K562 (cell line): ENCODE measurements at regions not wholly inside any gene's neighbourhood (a gene's known extent, or its start where the extent isn't known, plus 50 kb on each side); places are given as distances from the start of the nearest gene placed in this dataset.

ENCODE experiments used
- ATAC-seq: fragments of 200-7000 bp; cut with Tn5 transposase; 3 replicates; pipeline ENCODE4 v1.9.1; 2020; ENCODE audit warnings: moderate library complexity
- BruUV-seq: library from RNA; stranded (reverse); fragments of 400-500 nt; replicated peaks from 2 replicates; lab custom pipeline; 2021; lab: Mats Ljungman, UMichigan
- CTCF ChIA-PET: fragments of 300-600 bp; formaldehyde crosslinking; extraction: SDS; loops from one replicate; lab custom pipeline; 2021; ENCODE audit warnings: low intra/inter-chr PET ratio; lab: Yijun Ruan, JAX
- POLR2A ChIA-PET: fragments of 300-600, 350-650 bp; sonication (Branson Sonifier 250); formaldehyde crosslinking; extraction: SDS; loops from one replicate; lab custom pipeline; 2021; ENCODE audit warnings: antibody characterized with exemption, inconsistent platforms; lab: Yijun Ruan, JAX
- DNase-seq, 4 experiments: peaks; one replicate each; pipeline versions ENCODE4 v3.0.0 to v3.0.0-alpha.2; 2011 to 2018; ENCODE audit warnings: low spot score in 3 of 4, mixed read lengths in 3 of 4; ENCODE audit errors: extremely low read depth in 1 of 4
- FAIRE-seq: peaks from 2 replicates; lab custom pipeline; 2011; peaks lifted over from hg19 to GRCh38; lab: Jason Lieb, UNC
- H2AFZ ChIP-seq: 2 replicates; pipeline ENCODE4 v1.6.0; 2011; ENCODE audit warnings: low read depth, low read length, control low read depth, inconsistent platforms
- H3K27ac ChIP-seq: fragments of 200-600 bp; 3 replicates; pipeline ENCODE4 v1.8.0; 2011; ENCODE audit warnings: low read depth, mild to moderate bottlenecking, control low read depth, inconsistent platforms, low read length, moderate library complexity, mixed read lengths; ENCODE audit errors: extremely low read depth
- H3K27me3 ChIP-seq, 2 experiments: fragments of 300-600 bp in 1 of 2; 2 replicates in 1 of 2; 3 replicates in 1 of 2; pipeline versions ENCODE4 v1.6.0 to v1.8.0; 2011; ENCODE audit warnings: inconsistent platforms in 2 of 2, low read length in 2 of 2, mild to moderate bottlenecking in 1 of 2, mixed read lengths in 1 of 2, moderate library complexity in 1 of 2; ENCODE audit not compliant: control insufficient read depth in 2 of 2, insufficient read depth in 2 of 2
- H3K36me3 ChIP-seq: fragments of 300-600 bp; 3 replicates; pipeline ENCODE4 v1.8.0; 2011; ENCODE audit warnings: mild to moderate bottlenecking, low read length, inconsistent platforms; ENCODE audit not compliant: control insufficient read depth, insufficient read depth
- H3K4me1 ChIP-seq, 2 experiments: fragments of 200-600 bp in 1 of 2; replicated peaks in 1 of 2; 2 replicates in 1 of 2; 3 replicates in 1 of 2; pipeline versions ENCODE4 v1.5.1 to v1.8.0; 2011; ENCODE audit warnings: inconsistent platforms in 2 of 2, low read length in 2 of 2, mild to moderate bottlenecking in 1 of 2, mixed read lengths in 1 of 2, moderate library complexity in 1 of 2; ENCODE audit not compliant: control insufficient read depth in 2 of 2, insufficient read depth in 2 of 2
- H3K4me2 ChIP-seq: 2 replicates; pipeline ENCODE4 v1.6.1; 2011; ENCODE audit warnings: low read length, control low read depth, inconsistent platforms, mixed read lengths; ENCODE audit not compliant: insufficient read depth
- H3K4me3 ChIP-seq: fragments of 200-600 bp; sonication (generic), shearing (Covaris generic); 2 replicates; pipeline ENCODE4 v1.5.1; 2016; ENCODE audit warnings: control low read depth, inconsistent platforms
- H3K79me2 ChIP-seq: fragments of 200-600 bp; 3 replicates; pipeline ENCODE4 v1.8.0; 2011; ENCODE audit warnings: low read length, inconsistent platforms; ENCODE audit not compliant: control insufficient read depth, insufficient read depth
- H3K9ac ChIP-seq, 2 experiments: 2 replicates each; pipeline versions ENCODE4 v1.6.0 to v1.6.1; 2011; ENCODE audit warnings: low read depth in 2 of 2, low read length in 2 of 2, control low read depth in 1 of 2, inconsistent platforms in 1 of 2, mild to moderate bottlenecking in 1 of 2, mixed read lengths in 1 of 2; ENCODE audit not compliant: insufficient read depth in 1 of 2
- H3K9me1 ChIP-seq: one replicate; pipeline ENCODE4 v1.6.0; 2011; ENCODE audit warnings: inconsistent platforms, mild to moderate bottlenecking, low read length, moderate library complexity; ENCODE audit not compliant: control insufficient read depth, insufficient read depth
- H3K9me3 ChIP-seq: replicated peaks from 2 replicates; pipeline ENCODE4 v1.5.1; 2011; ENCODE audit warnings: low read depth, low read length, inconsistent platforms; ENCODE audit not compliant: control insufficient read depth, insufficient read depth
- H4K20me1 ChIP-seq: replicated peaks from 2 replicates; pipeline ENCODE4 v1.6.1; 2011; ENCODE audit warnings: low read length, inconsistent platforms, mixed read lengths; ENCODE audit not compliant: control insufficient read depth, insufficient read depth
- CBFB ChIP-seq: sonication (generic); formaldehyde crosslinking; IDR thresholded peaks from 2 replicates; pipeline ENCODE4 v1.4.0; 2020; ENCODE audit warnings: mild to moderate bottlenecking, missing genetic modification reagents
- CCAR2 ChIP-seq: fragments of 200-400 bp; formaldehyde crosslinking; IDR thresholded peaks from 2 replicates; pipeline ENCODE4 v1.6.1; 2017; ENCODE audit warnings: mild to moderate bottlenecking, low read depth, low read length
- CHCHD3 ChIP-seq: fragments of 250-450 bp; sonication (Bioruptor Pico); IDR thresholded peaks from 2 replicates; pipeline ENCODE4 v2.1.2; 2022; ENCODE audit warnings: mild to moderate bottlenecking
- CHD7 ChIP-seq: fragments of 200-600 bp; sonication (generic); IDR thresholded peaks from one replicate; pipeline ENCODE4 v1.6.1; 2012; ENCODE audit warnings: mild to moderate bottlenecking, low read depth, low read length, inconsistent platforms
- DNMT1 ChIP-seq: fragments of 450-650 bp; IDR thresholded peaks from 2 replicates; pipeline ENCODE4 v1.6.1; 2016; ENCODE audit warnings: antibody characterized with exemption, mild to moderate bottlenecking
- NFIC ChIP-seq: fragments of 450-650 bp; IDR thresholded peaks from 2 replicates; pipeline ENCODE4 v1.6.1; 2017; ENCODE audit warnings: mild to moderate bottlenecking, inconsistent platforms
- POLR2A ChIP-seq: fragments of 450-650 bp; conservative IDR thresholded peaks from 2 replicates; pipeline ENCODE4 v1.6.1; 2016
- POLR2B ChIP-seq: fragments of 450-650 bp; IDR thresholded peaks from 2 replicates; pipeline ENCODE4 v1.6.1; 2018; ENCODE audit warnings: low read depth; ENCODE audit not compliant: partially characterized antibody
- ZNF274 ChIP-seq: IDR thresholded peaks from 2 replicates; pipeline ENCODE4 v1.6.1; 2011; ENCODE audit warnings: low read depth, mild to moderate bottlenecking, low read length, moderate library complexity, borderline replicate concordance
- ZNF592 ChIP-seq: fragments of 450-650 bp; IDR thresholded peaks from 2 replicates; pipeline ENCODE4 v1.6.1; 2017; ENCODE audit warnings: antibody characterized with exemption, mild to moderate bottlenecking
- WGBS: fragments of 100-300 bp; shearing (Covaris generic); methylation state at CpG from one replicate; pipeline ENCODE4 v1.1.6; 2016; ENCODE audit warnings: low coverage, mixed read lengths; ENCODE audit not compliant: insufficient coverage; ENCODE audit errors: missing lambda C conversion rate; 5-methylcytosine and 5-hydroxymethylcytosine counted together
- in situ Hi-C: fragments of 300-500 bp; cut with MboI; formaldehyde crosslinking; loops from 4 replicates; pipeline ENCODE4 v1.15.0; 2018; ENCODE audit warnings: inconsistent platforms, mixed read lengths
- intact Hi-C: fragments of 100-400 bp; cut with micrococcal nuclease; formaldehyde crosslinking; loops from 2 replicates; pipeline ENCODE4 v1.14.2; 2022

GRCh38 chr10:81524467-81524866 lies 350.5 kb upstream of the NRG3 start:
- no peak for ATAC-seq
- DNase-seq: no peak
- 3% methylated on average over 2 of the region's 2 CpGs for WGBS
- H3K9me1 ChIP-seq: no peaks in the 10 kb centered on the region
- H3K27me3 ChIP-seq: no peaks in the 10 kb centered on the region
- no peak overlapping the region for H3K27ac ChIP-seq
- H3K79me2 ChIP-seq: no peaks in the 10 kb centered on the region
- no peak for FAIRE-seq
- no peaks in the 10 kb centered on the region for H4K20me1 ChIP-seq
- H3K4me1 ChIP-seq: no peaks in the 10 kb centered on the region
- no peak overlapping the region for H3K4me2 ChIP-seq
- no TSS peak for BruUV-seq
- ChIA-PET CTCF (no interaction called here), POLR2A (no interaction called here)
- no peaks in the 10 kb centered on the region for H3K9me3 ChIP-seq
- no peak overlapping the region for H2AFZ ChIP-seq
- intact Hi-C loops (no loop called here), in situ Hi-C loops (no loop called here)
- no peaks in the 10 kb centered on the region for H3K36me3 ChIP-seq
- H3K9ac ChIP-seq: no peak overlapping the region
- H3K4me3 ChIP-seq: no peak overlapping the region
- no peak for TF ChIP-seq CBFB (CRISPR knock-in tag)
- TF ChIP-seq NFIC: no peak
- TF ChIP-seq ZNF274: no peak
- no peak for TF ChIP-seq CCAR2
- TF ChIP-seq CHD7: no peak
- no peak for TF ChIP-seq ZNF592
- no peak for TF ChIP-seq POLR2A
- no peak for TF ChIP-seq POLR2B
- no peak for TF ChIP-seq DNMT1
- no peak for TF ChIP-seq CHCHD3 (CRISPR knock-in tag)
